ENCODE measurements at regions not wholly inside any gene's neighbourhood (a gene's known extent, or its start where the extent isn't known, plus 50 kb on each side); places are given as distances from the start of the nearest gene placed in this dataset.

GRCh38 chr13:22137361-22138050 lies 466.6 kb downstream of the FGF9 start:
- DNase-seq = no peak

- DNase-seq = no peak
Measured at GRCh38 chr13:22138947-22139346, 468.1 kb downstream of the FGF9 start.

GRCh38 chr13:22141716-22142115 lies 470.8 kb downstream of the FGF9 start:
- no peak for DNase-seq

GRCh38 chr13:22143671-22144070 lies 472.8 kb downstream of the FGF9 start:
- DNase-seq = no peak

GRCh38 chr13:22144806-22145205 lies 473.9 kb downstream of the FGF9 start:
- no peak for DNase-seq

GRCh38 chr13:22148187-22148586 lies 477.3 kb downstream of the FGF9 start:
- no peak for DNase-seq

- no peak for DNase-seq
Measured at GRCh38 chr13:22152751-22153150, 481.9 kb downstream of the FGF9 start.

- DNase-seq = no peak
Measured at GRCh38 chr13:22154041-22154440, 483.2 kb downstream of the FGF9 start.

GRCh38 chr13:22161871-22162270 lies 491.0 kb downstream of the FGF9 start:
- DNase-seq = no peak

- DNase-seq = no peak
Measured at GRCh38 chr13:22162889-22163288, 492.0 kb downstream of the FGF9 start.

- no peak for DNase-seq
Measured at GRCh38 chr13:22168437-22169190, 497.7 kb downstream of the FGF9 start.

- no peak for DNase-seq
Measured at GRCh38 chr13:22169473-22169872, 498.6 kb downstream of the FGF9 start.

- no peak for DNase-seq
Measured at GRCh38 chr13:22173610-22174009, 502.7 kb downstream of the FGF9 start.

- no peak for DNase-seq
Measured at GRCh38 chr13:22175241-22175640, 504.4 kb downstream of the FGF9 start.

GRCh38 chr13:22175815-22176214 lies 504.9 kb downstream of the FGF9 start:
- no peak for DNase-seq

GRCh38 chr13:22176968-22177520 lies 506.2 kb downstream of the FGF9 start:
- no peak for DNase-seq

- no peak for DNase-seq
Measured at GRCh38 chr13:22178878-22179277, 508.0 kb downstream of the FGF9 start.

GRCh38 chr13:22187329-22187728 lies 516.5 kb downstream of the FGF9 start:
- no peak for DNase-seq

- no peak for DNase-seq
Measured at GRCh38 chr13:22189176-22190048, 518.5 kb downstream of the FGF9 start.

- no peak for DNase-seq
Measured at GRCh38 chr13:22193070-22193469, 522.2 kb downstream of the FGF9 start.

- no peak for DNase-seq
Measured at GRCh38 chr13:22194106-22194805, 523.4 kb downstream of the FGF9 start.

- no peak for DNase-seq
Measured at GRCh38 chr13:22195726-22196125, 524.9 kb downstream of the FGF9 start.

- DNase-seq = no peak
Measured at GRCh38 chr13:22196777-22197176, 525.9 kb downstream of the FGF9 start.

Data from left hindlimb (tissue), 1 donor.